VCaP (cell line): ENCODE measurements at regions not wholly inside any gene's neighbourhood (a gene's known extent, or its start where the extent isn't known, plus 50 kb on each side); places are given as distances from the start of the nearest gene placed in this dataset.

Source experiments
- H3K27ac ChIP-seq: fragments of 450-650 bp; 2 replicates; pipeline ENCODE4 v1.5.1; 2017
- TF ChIP-seq, protein P1 (sequence below): fragments of 450-650 bp; conservative IDR thresholded peaks from 2 replicates; pipeline ENCODE4 v1.5.1; 2017; ENCODE audit warnings: mild to moderate bottlenecking, moderate library complexity

DNA sequence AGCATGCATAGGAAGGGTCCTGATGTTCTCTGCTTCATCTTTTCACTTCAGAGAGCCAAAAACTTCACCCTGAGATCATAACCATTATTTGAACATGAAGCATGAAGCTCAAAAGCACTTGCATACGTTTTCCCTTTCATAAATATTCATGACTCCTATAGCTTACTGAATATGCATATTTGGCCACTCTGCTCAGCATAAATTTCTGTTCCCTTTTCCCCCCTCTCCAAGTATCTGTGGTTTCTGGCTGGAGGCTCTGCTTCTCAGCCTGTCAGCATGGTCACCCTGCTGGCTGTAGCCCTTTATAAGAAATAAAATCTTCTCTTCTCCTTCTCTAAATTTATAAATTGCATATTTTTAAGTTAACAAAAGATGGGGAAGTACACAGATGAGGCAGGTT is 384.7 kb upstream of the AGA start:
- TF ChIP-seq, protein P1, sequence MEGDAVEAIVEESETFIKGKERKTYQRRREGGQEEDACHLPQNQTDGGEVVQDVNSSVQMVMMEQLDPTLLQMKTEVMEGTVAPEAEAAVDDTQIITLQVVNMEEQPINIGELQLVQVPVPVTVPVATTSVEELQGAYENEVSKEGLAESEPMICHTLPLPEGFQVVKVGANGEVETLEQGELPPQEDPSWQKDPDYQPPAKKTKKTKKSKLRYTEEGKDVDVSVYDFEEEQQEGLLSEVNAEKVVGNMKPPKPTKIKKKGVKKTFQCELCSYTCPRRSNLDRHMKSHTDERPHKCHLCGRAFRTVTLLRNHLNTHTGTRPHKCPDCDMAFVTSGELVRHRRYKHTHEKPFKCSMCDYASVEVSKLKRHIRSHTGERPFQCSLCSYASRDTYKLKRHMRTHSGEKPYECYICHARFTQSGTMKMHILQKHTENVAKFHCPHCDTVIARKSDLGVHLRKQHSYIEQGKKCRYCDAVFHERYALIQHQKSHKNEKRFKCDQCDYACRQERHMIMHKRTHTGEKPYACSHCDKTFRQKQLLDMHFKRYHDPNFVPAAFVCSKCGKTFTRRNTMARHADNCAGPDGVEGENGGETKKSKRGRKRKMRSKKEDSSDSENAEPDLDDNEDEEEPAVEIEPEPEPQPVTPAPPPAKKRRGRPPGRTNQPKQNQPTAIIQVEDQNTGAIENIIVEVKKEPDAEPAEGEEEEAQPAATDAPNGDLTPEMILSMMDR: no peak
- H3K27ac ChIP-seq: no peak overlapping the region

DNA sequence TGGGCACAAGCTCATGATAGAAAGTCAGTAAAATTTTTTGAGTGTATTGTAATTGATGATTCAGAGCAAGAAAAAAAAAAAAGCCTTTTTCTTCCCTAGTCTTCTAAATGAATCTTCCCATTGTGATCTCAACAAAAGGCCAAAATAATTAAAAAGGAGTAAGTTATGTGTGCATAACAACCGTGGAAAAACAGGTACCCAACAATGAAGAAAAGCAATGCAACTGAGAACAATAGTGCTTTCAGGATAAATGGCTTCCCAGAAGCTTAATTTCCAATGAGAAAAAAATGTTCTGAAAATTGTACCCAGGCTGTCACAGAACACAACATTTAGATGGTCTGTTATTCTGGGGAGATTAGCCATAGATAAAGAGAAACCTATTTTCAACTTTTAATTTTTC is 399.0 kb upstream of the AGA start:
- no peak overlapping the region for H3K27ac ChIP-seq
- TF ChIP-seq, protein P1: no peak

DNA sequence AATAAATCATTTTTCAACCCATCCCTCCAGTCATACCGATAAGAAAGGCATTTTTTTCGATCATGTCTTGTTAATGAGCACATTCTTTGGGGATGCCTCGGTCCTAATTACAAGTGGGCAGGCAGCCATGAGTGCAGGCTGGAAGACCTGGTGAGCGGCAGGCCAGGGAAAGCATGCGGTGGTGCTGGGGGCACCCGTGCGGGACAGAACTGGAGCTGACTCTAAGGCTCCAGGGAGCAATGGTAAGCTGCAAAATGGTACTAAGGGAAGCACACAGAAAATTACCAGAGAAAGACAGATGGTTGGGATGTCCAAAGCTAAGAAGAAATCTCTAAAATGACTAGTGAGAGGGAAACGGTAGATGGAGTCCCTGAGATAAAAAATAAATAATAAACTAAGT is 411.0 kb upstream of the AGA start:
- H3K27ac ChIP-seq: no peak overlapping the region
- TF ChIP-seq, protein P1: no peak

DNA sequence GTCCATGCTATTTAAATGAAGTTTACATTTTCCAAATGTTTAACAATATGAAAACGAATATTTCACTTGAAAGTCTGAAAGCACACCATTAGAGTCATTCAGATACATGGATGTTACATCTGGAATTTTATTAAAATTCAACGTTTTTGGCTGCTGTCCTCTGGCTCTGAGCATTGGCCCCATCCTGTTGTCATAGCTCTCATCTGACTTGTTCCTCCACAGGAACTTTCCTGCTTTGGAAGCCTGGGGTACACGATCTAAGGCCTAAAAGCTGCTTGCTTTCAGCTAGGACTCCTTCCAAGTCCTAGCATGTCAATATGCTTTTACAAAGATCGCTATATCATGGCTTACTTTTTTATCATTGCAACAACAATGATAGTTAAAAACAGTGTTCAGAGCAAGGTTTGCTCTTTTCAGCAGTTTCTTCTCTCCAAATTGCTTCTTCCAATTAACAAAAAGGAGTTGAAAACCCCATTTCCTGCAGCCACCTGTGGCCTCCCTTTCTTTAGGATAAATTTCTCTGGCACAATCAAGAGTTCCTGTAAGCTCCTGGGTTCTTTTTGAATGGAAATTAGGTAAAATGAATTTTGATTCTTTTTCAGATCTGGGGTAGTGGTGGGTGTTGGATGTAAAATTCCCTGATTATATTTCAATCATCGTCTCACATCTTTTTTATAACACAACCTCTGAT is 413.4 kb upstream of the AGA start:
- no peak overlapping the region for H3K27ac ChIP-seq
- TF ChIP-seq, protein P1: no peak

DNA sequence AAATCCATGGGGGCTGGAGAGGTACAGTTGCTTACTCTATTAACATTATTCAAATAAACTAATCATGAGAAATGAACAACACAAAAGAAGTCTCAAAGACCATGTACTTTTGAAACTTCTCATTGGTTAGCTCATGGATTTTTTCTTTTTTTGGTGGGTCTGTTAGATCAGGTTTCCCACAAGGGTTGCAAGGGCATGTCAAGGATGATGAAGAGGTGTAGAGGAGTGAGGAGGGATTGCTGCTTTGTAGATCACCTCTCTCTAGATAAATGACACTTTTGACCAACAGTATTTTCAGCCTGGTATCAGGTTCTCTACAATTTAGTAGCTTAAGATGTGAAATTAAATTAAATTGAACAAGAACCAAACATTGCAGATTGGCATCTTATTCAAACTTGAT is 417.9 kb upstream of the AGA start:
- H3K27ac ChIP-seq: no peak overlapping the region
- TF ChIP-seq, protein P1: no peak

DNA sequence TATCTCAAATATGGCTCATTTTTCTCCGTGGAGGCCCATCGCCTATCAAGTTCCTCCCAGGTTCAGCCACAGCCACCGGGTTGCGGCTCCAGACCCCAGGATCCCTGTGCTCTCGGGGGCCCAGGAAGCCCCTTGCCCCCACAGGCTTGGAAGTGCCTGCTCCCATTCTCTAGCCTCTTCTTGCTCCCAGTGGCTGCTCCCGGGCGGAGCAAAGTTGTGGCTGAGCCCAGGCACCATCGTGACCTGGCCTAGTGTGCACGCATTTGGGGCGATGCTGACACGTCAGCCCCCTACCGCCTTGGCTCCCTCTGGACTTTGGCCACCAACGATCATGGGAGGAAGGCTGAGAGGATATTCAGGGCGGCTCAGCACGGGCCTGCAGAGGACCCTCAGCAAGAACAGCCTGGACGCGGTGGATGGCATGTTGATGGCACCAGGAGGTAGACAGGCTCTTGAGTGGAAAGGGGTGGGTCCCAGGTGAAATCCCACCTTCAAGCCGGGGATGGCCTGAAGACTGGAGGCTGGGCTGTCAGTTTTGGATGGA is 419.4 kb upstream of the AGA start:
- no peak overlapping the region for H3K27ac ChIP-seq
- TF ChIP-seq, protein P1: no peak

DNA sequence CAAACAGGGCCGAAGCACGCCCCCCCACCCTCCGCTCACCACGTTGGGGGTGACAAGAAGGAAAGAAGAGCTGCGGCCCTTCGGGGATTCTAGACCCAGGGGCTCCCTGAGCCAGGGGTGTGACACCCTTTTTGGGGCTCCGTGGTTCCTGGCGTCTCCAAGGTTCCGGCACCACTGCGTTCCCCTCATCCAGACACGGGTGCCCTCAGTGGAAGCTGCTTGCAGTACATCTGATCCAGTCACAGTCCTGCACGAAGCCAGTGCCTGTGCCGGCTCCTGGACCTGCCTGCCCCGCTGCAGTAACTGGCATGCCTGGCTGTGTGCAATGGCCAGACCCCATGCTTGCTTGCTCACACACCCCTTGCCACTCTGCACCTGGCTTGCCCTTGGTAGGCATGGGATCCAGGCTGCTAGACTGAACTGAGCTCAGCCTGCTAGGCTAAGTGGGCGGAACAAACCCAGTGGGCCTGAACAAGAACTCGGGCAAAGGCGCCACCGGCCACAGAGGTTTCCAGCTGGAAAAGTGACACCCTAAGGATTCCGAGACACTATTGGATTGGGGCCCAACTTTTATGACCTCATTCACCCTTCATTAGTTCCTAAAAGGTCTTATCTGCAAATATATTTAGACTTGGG is 420.4 kb upstream of the AGA start:
- no peak overlapping the region for H3K27ac ChIP-seq
- TF ChIP-seq, protein P1: no peak
